Sigmoid colon (tissue), 4 donors: ENCODE measurements at regions not wholly inside any gene's neighbourhood (a gene's known extent, or its start where the extent isn't known, plus 50 kb on each side); places are given as distances from the start of the nearest gene placed in this dataset.

Experiments used
- EP300 ChIP-seq, 4 donors: sonication (generic); formaldehyde crosslinking; IDR thresholded peaks; one replicate each; pipeline ENCODE4 v1.6.1; 2017; ENCODE audit warnings: antibody characterized with exemption in 4 of 4
- POLR2A ChIP-seq, 2 donors: fragments of 450-650 bp; IDR thresholded peaks; one replicate each; pipeline ENCODE4 v1.6.1; 2016; ENCODE audit warnings: antibody characterized with exemption in 2 of 2, mild to moderate bottlenecking in 2 of 2, moderate library complexity in 2 of 2
- POLR2AphosphoS5 ChIP-seq, 4 donors: sonication (generic); formaldehyde crosslinking; IDR thresholded peaks; one replicate each; pipeline ENCODE4 v1.6.1; 2017; ENCODE audit warnings: antibody characterized with exemption in 4 of 4
- TF ChIP-seq, protein P1 (sequence below), 4 experiments: fragments of 450-650 bp in 3 of 4; fragments of 200-600 bp in 1 of 4; IDR thresholded peaks; one replicate each; pipeline ENCODE4 v1.5.1; 2016 to 2019; ENCODE audit warnings: antibody characterized with exemption in 4 of 4, mild to moderate bottlenecking in 3 of 4, moderate library complexity in 2 of 4

DNA sequence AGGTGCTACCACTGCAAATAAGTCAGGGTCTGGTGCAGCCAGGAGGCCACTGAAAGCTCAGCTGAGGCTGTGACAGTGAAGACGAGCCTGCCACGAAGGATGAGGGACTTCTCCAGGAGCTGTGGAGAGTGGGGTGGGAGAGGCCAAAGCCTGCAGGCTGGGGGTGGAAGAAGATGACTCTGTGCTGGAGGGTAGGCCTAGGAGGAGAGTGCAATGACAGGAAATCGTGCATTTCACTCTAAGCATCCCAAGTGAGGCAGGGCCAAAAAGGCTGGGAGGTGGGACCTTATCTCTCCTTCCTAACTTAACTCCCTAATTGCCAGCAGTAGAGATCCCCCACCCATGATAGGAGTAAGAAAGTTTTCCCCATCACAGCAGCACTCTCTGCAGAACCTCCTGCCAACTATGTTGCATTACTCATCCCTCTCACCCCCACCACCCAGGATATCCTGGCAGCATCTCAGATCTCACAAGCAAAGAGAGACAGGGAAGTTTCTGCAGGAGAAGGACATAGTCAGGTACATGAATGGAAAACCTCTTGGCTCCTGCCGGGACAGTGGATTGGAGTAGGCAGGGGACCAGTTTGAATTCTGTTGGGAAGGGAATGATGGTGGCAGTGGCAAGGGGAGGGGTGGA, 466.2 kb downstream of the CDH26 start:
- TF ChIP-seq, protein P1, sequence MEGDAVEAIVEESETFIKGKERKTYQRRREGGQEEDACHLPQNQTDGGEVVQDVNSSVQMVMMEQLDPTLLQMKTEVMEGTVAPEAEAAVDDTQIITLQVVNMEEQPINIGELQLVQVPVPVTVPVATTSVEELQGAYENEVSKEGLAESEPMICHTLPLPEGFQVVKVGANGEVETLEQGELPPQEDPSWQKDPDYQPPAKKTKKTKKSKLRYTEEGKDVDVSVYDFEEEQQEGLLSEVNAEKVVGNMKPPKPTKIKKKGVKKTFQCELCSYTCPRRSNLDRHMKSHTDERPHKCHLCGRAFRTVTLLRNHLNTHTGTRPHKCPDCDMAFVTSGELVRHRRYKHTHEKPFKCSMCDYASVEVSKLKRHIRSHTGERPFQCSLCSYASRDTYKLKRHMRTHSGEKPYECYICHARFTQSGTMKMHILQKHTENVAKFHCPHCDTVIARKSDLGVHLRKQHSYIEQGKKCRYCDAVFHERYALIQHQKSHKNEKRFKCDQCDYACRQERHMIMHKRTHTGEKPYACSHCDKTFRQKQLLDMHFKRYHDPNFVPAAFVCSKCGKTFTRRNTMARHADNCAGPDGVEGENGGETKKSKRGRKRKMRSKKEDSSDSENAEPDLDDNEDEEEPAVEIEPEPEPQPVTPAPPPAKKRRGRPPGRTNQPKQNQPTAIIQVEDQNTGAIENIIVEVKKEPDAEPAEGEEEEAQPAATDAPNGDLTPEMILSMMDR (IDR thresholded peaks at IDR 0.05), result no peak
- TF ChIP-seq POLR2A (IDR thresholded peaks at IDR 0.05) (no peak), POLR2AphosphoS5 (IDR thresholded peaks at IDR 0.05) (no peak), EP300 (IDR thresholded peaks at IDR 0.05) (no peak)
